HG03342 (cell line): ENCODE measurements at regions not wholly inside any gene's neighbourhood (a gene's known extent, or its start where the extent isn't known, plus 50 kb on each side); places are given as distances from the start of the nearest gene placed in this dataset.

Source experiments
- ATAC-seq: cut with Tn5 transposase; IDR thresholded peaks from one replicate; pipeline ENCODE4 v1.9.1; 2021; ENCODE audit warnings: mild to moderate bottlenecking, moderate library complexity; ENCODE audit not compliant: unreplicated experiment

DNA sequence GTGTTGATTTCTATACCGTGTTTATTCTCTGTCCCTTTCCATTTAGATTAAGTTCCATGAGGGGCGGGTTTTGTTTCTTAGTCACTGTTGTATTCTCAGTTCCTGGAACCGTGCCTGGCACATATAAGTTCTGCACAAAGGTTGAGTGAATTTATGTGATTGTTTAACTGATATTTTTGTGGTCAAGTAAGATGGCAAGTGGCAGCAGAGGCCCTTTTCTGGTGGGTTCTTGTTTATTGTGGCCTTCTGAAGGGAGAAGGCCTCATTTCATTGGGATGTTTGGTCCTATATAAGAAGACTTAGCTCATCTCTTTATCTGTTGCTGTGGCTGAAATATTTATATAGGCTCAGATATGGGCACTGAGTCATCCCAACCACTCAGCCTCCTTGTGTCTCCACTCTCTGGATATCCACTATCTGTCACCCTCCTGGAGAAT lies 262.5 kb downstream of the PSAT1 start:
- no peak for ATAC-seq

DNA sequence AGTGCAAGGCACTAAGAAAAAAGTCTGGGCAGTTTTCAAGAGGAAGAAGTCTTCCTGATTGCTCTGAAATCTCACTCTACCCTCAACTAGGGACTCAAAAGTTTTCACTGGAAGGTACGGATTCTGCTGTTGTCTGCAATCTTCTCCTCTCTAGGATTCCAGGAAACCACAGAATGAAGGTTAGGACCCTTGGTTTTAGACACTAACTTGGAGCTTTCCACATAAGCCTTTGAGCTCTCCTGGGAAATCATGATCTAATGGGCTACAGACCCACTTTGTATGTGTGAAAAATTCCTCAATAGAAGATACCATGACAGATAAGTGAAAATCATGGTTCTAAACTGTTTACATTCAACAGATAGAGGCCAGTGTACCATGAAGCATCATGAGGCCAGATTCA lies 265.1 kb downstream of the PSAT1 start:
- no peak for ATAC-seq

GRCh38 chr9:78563269-78563668 lies 266.3 kb downstream of the PSAT1 start:
- ATAC-seq = no peak

DNA sequence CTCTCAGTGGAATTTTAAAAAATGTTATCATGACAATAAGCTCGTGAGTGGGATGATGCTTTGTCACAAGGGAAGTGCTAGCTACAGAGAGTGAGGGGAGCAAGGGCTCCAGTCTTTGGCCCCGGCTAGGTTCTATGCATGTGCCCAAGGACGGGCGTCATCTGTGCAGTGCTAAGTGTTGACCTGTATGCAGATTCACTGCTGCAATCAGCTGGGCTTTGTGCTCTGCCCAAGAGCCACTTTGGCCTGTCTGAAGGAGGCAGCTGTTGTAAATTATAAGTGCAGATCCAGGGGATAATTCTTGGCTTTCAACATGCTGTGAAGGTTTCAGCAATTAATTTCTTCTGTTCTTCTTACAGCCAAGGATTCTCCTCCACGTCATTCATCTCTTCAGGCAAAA lies 268.6 kb downstream of the PSAT1 start:
- no peak for ATAC-seq

GRCh38 chr9:78566521-78566920 lies 269.6 kb downstream of the PSAT1 start:
- no peak for ATAC-seq

GRCh38 chr9:78566948-78567675 lies 270.2 kb downstream of the PSAT1 start:
- no peak for ATAC-seq

GRCh38 chr9:78567693-78568092 lies 270.8 kb downstream of the PSAT1 start:
- ATAC-seq = no peak

DNA sequence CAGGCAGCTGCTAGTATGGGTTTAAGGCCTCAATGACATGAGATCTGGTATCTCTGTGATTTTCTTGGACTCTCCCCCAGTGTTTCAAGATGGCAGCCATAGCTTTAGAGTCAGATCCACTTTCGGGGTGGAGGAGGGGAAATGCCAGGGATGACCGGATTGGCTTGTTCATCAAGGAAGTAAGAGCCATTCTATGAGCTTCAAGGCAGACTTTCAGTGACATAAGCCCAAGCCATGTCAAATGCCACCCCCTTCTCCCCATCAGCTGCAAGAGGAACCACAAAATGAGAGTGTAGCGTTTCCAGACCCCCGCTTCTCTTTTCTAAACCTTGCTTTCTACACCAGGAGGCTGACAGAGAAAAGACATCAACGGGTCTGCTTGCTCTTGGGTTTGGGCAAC lies 271.8 kb downstream of the PSAT1 start:
- no peak for ATAC-seq

DNA sequence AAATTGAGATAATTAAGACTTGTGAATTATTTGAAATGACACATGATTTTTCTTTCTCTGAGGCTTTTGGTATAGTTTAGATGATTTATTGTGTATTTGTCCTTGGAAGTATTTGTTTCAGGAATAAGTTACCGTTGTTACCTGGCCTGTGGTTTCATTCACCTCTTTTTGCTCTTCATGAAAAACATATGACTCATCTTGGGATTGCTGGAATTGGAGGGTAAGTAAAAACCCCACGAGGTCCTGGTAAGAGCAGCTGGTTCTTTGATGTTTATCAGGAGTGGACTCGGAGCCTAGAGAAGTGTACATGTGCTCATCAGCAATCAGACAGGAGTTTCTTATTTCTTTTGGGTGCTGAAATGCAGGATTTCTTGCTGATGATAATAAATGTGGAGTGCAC lies 275.3 kb downstream of the PSAT1 start:
- ATAC-seq = no peak

- no peak for ATAC-seq
Observed at GRCh38 chr9:78573205-78573604, 276.3 kb downstream of the PSAT1 start.

GRCh38 chr9:78573669-78574068 lies 276.7 kb downstream of the PSAT1 start:
- no peak for ATAC-seq

DNA sequence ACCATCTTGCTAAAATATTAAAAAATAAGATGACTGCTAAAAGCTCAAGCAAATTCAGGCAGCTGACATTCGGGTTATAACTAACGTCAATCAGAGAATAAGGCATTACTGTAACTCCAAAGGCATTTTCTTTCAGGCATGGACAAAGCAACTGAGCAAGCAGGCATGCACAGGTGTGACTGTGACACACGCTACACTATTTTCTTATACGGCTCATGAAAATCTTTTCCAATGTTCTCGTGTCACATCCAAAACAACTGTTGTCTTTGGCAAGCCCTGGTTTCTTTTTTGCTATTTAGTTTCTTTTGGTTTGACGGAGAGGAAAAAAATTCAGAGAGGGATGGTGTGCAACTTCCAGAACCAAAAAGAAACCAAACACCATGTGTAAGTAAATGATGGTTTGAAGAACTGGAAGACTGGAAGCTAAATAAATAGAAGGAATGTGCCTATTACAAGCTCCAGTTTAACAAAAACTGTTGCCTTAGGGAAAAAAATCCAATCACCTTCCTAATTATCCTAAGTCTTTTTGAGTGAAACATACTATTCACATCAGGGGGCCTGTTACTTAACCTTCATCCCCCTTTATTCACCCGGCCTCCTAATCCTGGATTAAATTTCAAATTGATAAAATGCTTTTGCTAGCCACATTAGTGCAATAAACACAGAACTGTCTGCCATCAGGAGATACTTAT lies 277.6 kb downstream of the PSAT1 start:
- ATAC-seq = no peak

GRCh38 chr9:78575081-78575480 lies 278.2 kb downstream of the PSAT1 start:
- no peak for ATAC-seq

DNA sequence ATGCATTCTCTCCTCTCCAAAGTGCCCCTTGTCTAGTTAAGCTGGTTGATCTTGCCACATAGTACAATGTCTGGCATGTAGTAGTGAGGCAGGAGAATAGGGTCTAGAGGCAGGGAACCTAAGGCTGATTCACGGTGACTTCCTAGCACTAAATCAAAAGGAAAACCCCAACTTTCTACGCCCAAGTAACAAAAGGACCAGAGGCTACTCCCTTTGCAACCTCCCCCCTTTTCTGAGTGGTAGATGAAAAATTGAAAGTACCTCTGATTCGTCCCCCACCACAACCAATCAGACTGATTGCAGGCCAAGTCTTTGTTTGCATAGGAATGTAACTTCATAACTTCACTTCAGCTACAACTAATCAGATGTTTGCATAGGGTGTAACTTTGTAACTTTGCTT lies 278.8 kb downstream of the PSAT1 start:
- no peak for ATAC-seq

- no peak for ATAC-seq
Observed at GRCh38 chr9:78577156-78577906, 280.4 kb downstream of the PSAT1 start.

- no peak for ATAC-seq
Observed at GRCh38 chr9:78578072-78578471, 281.1 kb downstream of the PSAT1 start.

GRCh38 chr9:78582821-78583220 lies 285.9 kb downstream of the PSAT1 start:
- no peak for ATAC-seq

GRCh38 chr9:78584589-78584988 lies 287.7 kb downstream of the PSAT1 start:
- ATAC-seq = no peak

DNA sequence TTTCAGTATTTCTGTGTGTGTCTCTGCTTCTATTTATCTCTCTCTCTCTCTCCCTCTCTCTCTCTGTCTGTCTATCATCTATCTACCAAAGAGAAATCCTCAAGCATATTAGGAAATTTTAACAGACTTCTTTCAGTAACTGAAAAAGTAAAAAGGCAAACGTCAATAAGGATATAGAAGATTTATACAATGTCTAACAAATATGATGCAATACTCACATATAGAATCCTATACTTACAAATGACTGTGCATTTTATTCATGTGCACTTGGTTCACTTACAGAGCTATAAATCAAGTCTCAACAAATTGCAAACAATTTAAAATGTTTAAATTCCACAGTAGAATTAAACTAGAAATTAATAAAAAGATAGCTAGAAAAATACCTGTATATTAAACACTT lies 289.0 kb downstream of the PSAT1 start:
- no peak for ATAC-seq

GRCh38 chr9:78590068-78590467 lies 293.1 kb downstream of the PSAT1 start:
- ATAC-seq = no peak

GRCh38 chr9:78592811-78593210 lies 295.9 kb downstream of the PSAT1 start:
- ATAC-seq = no peak
